GM12865 (cell line): ENCODE measurements at regions not wholly inside any gene's neighbourhood (a gene's known extent, or its start where the extent isn't known, plus 50 kb on each side); places are given as distances from the start of the nearest gene placed in this dataset.

Experiments used
- DNase-seq: peaks from one replicate; pipeline ENCODE4 v3.0.0; 2010; ENCODE audit warnings: low read depth
- H3K4me3 ChIP-seq: 2 replicates; pipeline ENCODE4 v1.5.1; 2011; ENCODE audit warnings: mild to moderate bottlenecking, low read depth, low read length, control low read depth
- TF ChIP-seq, protein P1 (sequence below): IDR thresholded peaks from 2 replicates; pipeline ENCODE4 v1.5.1; 2011; ENCODE audit warnings: low read length, control low read depth, low read depth, inconsistent platforms; ENCODE audit not compliant: insufficient read depth; ENCODE audit errors: missing control alignments

DNA sequence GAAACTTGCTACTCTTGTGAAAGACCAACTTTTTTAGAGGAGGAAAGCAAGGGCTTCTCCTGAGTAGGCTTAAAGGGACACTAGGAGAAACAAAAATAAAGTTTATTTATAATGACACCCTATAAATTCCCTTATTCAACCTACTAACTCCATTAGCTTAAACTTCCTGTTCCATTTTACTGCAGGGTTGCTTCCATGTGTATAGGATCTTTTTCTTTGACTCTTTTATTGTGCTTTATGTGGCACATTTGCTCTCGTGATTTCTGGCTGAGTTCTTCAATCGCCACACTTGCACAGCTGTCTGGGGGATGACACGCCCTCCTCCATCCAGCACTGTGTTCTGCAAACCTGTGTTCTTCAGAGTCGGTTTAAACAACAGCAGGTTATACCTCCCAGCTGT lies 225.7 kb upstream of the NPVF start:
- no peak for DNase-seq
- no peak overlapping the region for H3K4me3 ChIP-seq
- TF ChIP-seq, protein P1, sequence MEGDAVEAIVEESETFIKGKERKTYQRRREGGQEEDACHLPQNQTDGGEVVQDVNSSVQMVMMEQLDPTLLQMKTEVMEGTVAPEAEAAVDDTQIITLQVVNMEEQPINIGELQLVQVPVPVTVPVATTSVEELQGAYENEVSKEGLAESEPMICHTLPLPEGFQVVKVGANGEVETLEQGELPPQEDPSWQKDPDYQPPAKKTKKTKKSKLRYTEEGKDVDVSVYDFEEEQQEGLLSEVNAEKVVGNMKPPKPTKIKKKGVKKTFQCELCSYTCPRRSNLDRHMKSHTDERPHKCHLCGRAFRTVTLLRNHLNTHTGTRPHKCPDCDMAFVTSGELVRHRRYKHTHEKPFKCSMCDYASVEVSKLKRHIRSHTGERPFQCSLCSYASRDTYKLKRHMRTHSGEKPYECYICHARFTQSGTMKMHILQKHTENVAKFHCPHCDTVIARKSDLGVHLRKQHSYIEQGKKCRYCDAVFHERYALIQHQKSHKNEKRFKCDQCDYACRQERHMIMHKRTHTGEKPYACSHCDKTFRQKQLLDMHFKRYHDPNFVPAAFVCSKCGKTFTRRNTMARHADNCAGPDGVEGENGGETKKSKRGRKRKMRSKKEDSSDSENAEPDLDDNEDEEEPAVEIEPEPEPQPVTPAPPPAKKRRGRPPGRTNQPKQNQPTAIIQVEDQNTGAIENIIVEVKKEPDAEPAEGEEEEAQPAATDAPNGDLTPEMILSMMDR, result no peak

DNA sequence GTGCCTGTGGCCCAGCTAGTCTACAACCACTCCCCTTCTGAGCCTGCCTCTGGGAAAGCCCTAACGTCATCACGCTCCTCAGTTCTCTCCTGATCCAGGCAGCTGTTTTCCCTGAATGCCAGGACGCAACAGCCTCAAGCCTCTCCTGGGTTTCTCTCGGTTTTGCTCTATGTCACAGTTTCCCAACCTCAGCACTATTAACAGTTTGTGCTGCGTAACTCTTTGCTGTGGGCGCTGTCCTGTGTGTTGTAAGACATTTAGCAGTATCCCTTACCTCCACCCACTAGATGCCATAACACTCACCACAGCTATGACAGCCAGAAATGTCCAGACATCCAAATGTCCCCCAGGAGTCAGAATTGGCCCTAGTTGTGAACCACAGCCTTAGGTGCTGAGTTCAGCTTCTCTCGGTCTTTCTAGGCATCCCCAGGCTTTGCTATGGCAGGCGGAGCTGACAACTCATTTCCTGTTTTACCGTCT lies 226.3 kb upstream of the NPVF start:
- DNase-seq, result no peak
- H3K4me3 ChIP-seq, result no peak overlapping the region
- TF ChIP-seq, protein P1, result no peak

DNA sequence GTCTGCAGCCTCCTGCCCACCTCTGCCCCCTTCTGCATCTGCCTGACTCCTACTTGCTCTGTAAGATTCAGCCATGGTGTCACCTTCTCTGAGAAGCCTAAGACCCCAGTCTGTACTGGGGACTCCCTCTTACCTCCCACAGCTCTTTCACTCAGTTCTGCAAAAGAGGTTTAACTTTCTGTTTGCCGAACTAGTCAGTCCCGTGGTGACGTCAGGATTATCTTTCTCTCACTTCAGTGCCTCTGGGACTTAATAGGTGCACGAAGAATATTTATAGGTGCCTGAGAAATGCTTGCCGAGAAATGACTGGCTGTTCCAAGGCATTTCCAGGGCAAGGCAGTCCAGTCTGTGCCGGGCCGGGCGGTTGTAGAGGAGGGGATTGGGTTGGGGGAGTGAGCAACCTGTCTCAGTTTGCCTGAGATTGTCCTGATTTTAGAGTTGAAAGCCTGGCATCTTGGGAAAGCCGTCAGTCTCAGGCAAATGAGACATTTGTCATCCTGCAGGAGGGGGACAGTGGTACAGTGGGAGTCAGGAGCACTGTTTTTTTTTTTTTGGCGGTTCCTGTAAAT lies 227.5 kb upstream of the NPVF start:
- TF ChIP-seq, protein P1, result no peak

DNA sequence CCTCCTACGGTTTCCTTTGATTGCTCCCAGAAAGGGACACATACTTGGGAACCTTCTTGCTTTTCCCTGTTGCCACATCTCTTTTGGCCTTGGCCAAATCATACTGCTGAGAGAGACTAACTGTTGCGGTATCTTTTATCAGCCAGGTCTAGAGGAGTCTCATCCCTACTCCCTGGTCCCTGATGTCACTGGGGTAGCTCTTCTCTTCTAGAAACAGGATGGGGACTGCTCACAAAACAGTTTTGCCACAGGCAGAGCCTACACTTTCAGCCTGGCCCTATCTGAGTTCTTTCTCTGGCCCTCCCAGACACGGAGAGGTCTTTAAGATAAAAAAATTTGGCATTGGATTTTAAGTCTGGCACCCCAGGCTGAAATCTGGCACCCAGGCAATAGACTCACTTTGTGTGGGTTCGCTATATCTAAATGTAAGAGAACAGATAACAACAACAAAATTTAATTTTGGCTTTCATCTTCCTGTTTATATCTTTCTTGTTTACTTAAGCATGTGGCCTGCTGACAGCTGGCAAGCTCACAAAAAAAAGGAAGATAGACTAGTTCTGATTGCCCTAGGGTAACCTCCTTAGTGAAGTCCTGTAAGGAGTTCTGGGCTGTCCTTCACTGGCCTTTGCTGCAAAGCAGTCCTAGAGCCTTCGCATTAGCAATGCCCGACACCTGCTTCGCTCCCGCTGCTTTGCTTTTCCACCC lies 228.3 kb upstream of the NPVF start:
- TF ChIP-seq, protein P1, result no peak
- H3K4me3 ChIP-seq, result no peak overlapping the region
- DNase-seq, result no peak

More for the DNA sequence above, 227.5 kb upstream of the NPVF start:
- no peak overlapping the region for H3K4me3 ChIP-seq
- no peak for DNase-seq

DNA sequence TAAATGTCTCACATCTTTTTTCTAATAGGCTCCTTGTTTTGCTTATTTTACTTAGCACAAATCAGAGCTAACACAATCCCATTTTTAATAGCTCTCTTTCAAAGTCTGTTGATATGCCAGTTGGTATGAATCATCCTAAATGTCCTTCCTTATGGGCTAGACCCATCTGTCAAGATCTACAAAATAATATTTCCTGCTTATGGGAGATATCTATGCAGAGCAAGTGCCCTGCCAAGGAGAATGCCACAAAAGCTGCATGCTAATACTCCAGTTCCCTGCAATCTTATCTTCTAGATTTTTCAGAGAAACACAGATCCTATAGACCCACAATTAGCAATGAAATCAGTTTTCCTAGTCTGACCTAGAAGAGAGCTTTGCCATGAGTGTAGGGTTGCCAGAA lies 230.8 kb upstream of the NPVF start:
- TF ChIP-seq, protein P1, result no peak
- DNase-seq, result no peak
- no peak overlapping the region for H3K4me3 ChIP-seq

DNA sequence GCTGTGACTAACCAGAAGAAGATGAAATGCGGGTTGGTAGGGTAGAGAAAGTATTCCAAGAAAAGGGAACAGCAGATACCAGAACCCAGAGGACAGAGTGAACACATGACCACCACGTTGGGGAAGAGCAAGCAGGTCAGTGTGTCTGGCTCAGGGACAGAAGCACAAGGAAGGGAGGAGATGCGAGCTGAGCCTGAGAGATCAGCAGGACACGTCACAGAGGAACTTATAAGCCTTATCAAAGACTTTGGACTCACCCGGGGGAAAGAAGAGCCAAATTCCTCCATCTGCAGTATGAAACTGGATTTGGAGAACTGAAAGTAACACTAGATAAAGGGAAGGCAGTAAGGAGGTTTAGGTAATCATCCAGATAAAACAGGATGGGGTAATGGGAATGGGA lies 232.1 kb upstream of the NPVF start:
- TF ChIP-seq, protein P1, result no peak
- DNase-seq, result no peak
- H3K4me3 ChIP-seq, result no peak overlapping the region
